ENCODE measurements at regions not wholly inside any gene's neighbourhood (a gene's known extent, or its start where the extent isn't known, plus 50 kb on each side); places are given as distances from the start of the nearest gene placed in this dataset.
"Not testable (repeated sequence)": the region's sequence is repeated elsewhere in the genome, so short reads cannot be mapped to it uniquely, and the experiment has no call there.

DNA sequence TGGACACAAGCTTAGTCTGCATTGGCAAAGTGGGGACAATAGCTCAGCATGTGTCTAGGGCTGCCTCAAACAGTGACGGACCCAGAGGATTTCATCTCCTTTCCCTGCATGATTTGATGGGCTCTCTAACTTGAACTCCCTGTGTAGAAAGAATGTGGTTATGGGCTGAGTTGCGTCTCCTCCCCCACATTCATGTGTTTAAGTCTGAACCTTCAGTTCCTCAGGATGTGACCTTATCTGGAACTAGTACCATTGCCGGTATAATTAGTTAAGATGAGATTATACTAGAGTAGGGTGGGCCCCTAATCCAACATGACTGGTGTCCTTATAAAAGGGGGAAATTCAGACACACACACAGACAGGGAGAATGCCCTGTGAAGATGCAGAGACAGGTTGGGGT, 257.6 kb downstream of the BCL2L11 start:
- H3K36me3 ChIP-seq (ENCODE audit: control insufficient read depth, insufficient read depth, low read length); ATAC-seq (ENCODE audit: low read depth); H2BK20ac ChIP-seq (ENCODE audit: low read depth, low read length); H3K9me1 ChIP-seq (ENCODE audit: insufficient read depth, low read length); H2BK5ac ChIP-seq (ENCODE audit: low read depth, low read length, poor library complexity, severe bottlenecking); H3K27me3 ChIP-seq (ENCODE audit: control insufficient read depth, insufficient read depth, low read length); H3K4me1 ChIP-seq (ENCODE audit: control insufficient read depth, insufficient read depth, low read length); H3K23ac ChIP-seq (ENCODE audit: low read depth, low read length); POLR2A ChIA-PET (ENCODE audit: unreplicated experiment); H3K18ac ChIP-seq (ENCODE audit: low read depth, low read length); H4K8ac ChIP-seq (ENCODE audit: low read depth in 2 of 2, low read length in 2 of 2); H4K5ac ChIP-seq (ENCODE audit: low read depth, low read length); H2AK9ac ChIP-seq (replicated peaks; ENCODE audit: low read depth, low read length, poor library complexity); H3K4me3 ChIP-seq (ENCODE audit: insufficient read depth, low read depth, low read length); H3K9ac ChIP-seq (ENCODE audit: low read depth, low read length); H3K27ac ChIP-seq (ENCODE audit: insufficient read depth, low read length); H2AK5ac ChIP-seq (ENCODE audit: low read depth, low read length); H3K4ac ChIP-seq (ENCODE audit: low read depth, low read length); H3K56ac ChIP-seq (ENCODE audit: extremely low read depth, insufficient read depth, low read length); dilution Hi-C loops (cut with HindIII; ENCODE audit: low sequenced_read_pairs, unreplicated experiment); H4K91ac ChIP-seq (ENCODE audit: insufficient read depth, low read depth, low read length); CTCF ChIA-PET; intact Hi-C loops (cut with micrococcal nuclease); H2BK15ac ChIP-seq (ENCODE audit: low read depth, low read length); H3K14ac ChIP-seq (replicated peaks; ENCODE audit: low read depth, low read length); DNase-seq; H2AFZ ChIP-seq (replicated peaks; ENCODE audit: low read length, poor library complexity); H3K4me2 ChIP-seq (ENCODE audit: low read depth, low read length); H2BK120ac ChIP-seq (ENCODE audit: low read depth, low read length); H3K9me3 ChIP-seq (ENCODE audit: control insufficient read depth, insufficient read depth, low read length); BruUV-seq (replicated peaks); in situ Hi-C loops (cut with MboI; ENCODE audit: low sequenced_read_pairs): not testable (repeated sequence)
- WGBS, 2 experiments (ENCODE audit: extremely low coverage in 2 of 2, insufficient read length in 1 of 2): no CpG with 5 or more reads among the region's 3 CpGs
- Histone ChIP-seq H4K20me1 (ENCODE audit: insufficient read depth, low read length) (peaks cover 19% of the 10 kb centered on the region), H3K79me1 (ENCODE audit: low read depth in 1 of 2, low read length in 2 of 2) (peaks cover 7 to 18% of the 10 kb centered on the region in 2 experiments; a peak in 2 of 4 replicates)

DNA sequence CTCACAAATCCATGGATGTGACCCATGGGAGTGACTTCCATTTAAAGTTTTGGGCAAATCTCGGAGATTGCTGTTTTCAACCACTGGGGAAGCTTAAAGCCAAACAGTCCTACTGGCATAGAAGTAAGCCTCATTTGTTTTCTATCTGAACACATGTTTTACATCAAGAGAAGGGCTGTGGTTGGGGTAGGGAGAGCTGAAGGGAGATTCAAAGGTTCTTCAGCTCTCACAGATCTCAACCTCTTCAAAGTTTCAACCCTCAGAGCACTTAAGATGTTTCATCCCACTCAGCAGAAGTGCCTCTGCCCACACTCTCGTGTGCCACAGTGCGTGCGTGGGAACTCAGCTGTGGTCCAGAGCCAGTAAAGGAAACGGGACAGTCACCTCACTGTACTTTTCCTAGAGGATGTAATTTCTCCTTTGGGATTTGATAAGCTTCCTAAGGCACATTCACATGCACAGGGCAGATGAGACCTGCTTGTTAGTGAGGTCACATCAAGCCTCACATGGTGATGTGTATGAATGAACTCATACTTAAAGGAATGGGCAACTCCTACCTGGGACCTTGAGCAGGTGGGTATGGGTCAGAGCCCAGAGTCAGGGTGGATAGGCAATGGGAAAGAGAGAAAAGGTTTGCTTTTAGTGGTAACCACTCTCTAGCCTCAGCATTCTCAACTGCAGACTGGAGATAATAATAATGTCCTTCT, 260.2 kb downstream of the BCL2L11 start:
- BruUV-seq (replicated peaks); H2AFZ ChIP-seq (replicated peaks; ENCODE audit: low read length, poor library complexity); in situ Hi-C loops (cut with MboI; ENCODE audit: low sequenced_read_pairs); H2BK5ac ChIP-seq (ENCODE audit: low read depth, low read length, poor library complexity, severe bottlenecking); dilution Hi-C loops (cut with HindIII; ENCODE audit: low sequenced_read_pairs, unreplicated experiment); DNase-seq; H2BK15ac ChIP-seq (ENCODE audit: low read depth, low read length); H2AK9ac ChIP-seq (replicated peaks; ENCODE audit: low read depth, low read length, poor library complexity); H4K5ac ChIP-seq (ENCODE audit: low read depth, low read length); H3K4me3 ChIP-seq (ENCODE audit: insufficient read depth, low read depth, low read length); H3K4me1 ChIP-seq (ENCODE audit: control insufficient read depth, insufficient read depth, low read length); H4K20me1 ChIP-seq (ENCODE audit: insufficient read depth, low read length); H3K18ac ChIP-seq (ENCODE audit: low read depth, low read length); H3K56ac ChIP-seq (ENCODE audit: extremely low read depth, insufficient read depth, low read length); H3K9me1 ChIP-seq (ENCODE audit: insufficient read depth, low read length); H2BK20ac ChIP-seq (ENCODE audit: low read depth, low read length); H3K36me3 ChIP-seq (ENCODE audit: control insufficient read depth, insufficient read depth, low read length); POLR2A ChIA-PET (ENCODE audit: unreplicated experiment); intact Hi-C loops (cut with micrococcal nuclease); H3K23ac ChIP-seq (ENCODE audit: low read depth, low read length); ATAC-seq (ENCODE audit: low read depth); H3K27me3 ChIP-seq (ENCODE audit: control insufficient read depth, insufficient read depth, low read length); H3K4me2 ChIP-seq (ENCODE audit: low read depth, low read length); CTCF ChIA-PET; H4K8ac ChIP-seq (ENCODE audit: low read depth in 2 of 2, low read length in 2 of 2); H3K27ac ChIP-seq (ENCODE audit: insufficient read depth, low read length); H2AK5ac ChIP-seq (ENCODE audit: low read depth, low read length); H4K91ac ChIP-seq (ENCODE audit: insufficient read depth, low read depth, low read length); H3K14ac ChIP-seq (replicated peaks; ENCODE audit: low read depth, low read length); H3K9me3 ChIP-seq (ENCODE audit: control insufficient read depth, insufficient read depth, low read length); H2BK120ac ChIP-seq (ENCODE audit: low read depth, low read length); H3K9ac ChIP-seq (ENCODE audit: low read depth, low read length); H3K4ac ChIP-seq (ENCODE audit: low read depth, low read length): not testable (repeated sequence)
- peaks cover 4 to 15% of the 10 kb centered on the region in 2 experiments; a peak in 2 of 4 replicates for H3K79me1 ChIP-seq (ENCODE audit: low read depth in 1 of 2, low read length in 2 of 2)
- WGBS, 2 experiments (ENCODE audit: extremely low coverage in 2 of 2, insufficient read length in 1 of 2): no CpG with 5 or more reads among the region's 5 CpGs
